ENCODE measurements at regions not wholly inside any gene's neighbourhood (a gene's known extent, or its start where the extent isn't known, plus 50 kb on each side); places are given as distances from the start of the nearest gene placed in this dataset.

DNA sequence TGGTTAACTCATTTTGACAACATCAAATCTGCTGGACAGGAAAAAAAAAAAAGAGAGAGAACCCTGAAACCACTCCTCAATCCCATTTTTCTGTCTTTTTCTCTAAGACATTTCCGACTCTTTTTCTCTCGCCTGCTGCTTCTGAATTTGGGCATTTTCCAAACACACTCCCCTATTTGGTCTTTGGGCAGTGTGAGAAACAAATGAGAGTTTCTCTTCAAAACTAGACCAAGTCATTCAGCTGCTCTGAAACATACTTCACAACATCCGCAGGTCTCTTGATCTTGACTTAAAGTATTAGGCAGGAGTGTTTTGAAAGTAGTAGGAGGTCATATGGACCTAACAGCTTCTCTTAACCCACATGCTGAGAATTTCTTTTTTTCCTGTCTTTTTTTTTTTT, 364.8 kb upstream of the ESRRG start:
- TF ChIP-seq, protein P1, sequence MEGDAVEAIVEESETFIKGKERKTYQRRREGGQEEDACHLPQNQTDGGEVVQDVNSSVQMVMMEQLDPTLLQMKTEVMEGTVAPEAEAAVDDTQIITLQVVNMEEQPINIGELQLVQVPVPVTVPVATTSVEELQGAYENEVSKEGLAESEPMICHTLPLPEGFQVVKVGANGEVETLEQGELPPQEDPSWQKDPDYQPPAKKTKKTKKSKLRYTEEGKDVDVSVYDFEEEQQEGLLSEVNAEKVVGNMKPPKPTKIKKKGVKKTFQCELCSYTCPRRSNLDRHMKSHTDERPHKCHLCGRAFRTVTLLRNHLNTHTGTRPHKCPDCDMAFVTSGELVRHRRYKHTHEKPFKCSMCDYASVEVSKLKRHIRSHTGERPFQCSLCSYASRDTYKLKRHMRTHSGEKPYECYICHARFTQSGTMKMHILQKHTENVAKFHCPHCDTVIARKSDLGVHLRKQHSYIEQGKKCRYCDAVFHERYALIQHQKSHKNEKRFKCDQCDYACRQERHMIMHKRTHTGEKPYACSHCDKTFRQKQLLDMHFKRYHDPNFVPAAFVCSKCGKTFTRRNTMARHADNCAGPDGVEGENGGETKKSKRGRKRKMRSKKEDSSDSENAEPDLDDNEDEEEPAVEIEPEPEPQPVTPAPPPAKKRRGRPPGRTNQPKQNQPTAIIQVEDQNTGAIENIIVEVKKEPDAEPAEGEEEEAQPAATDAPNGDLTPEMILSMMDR (IDR thresholded peaks at IDR 0.05), result no peak
- intact Hi-C loops (cut with DNase I; ENCODE audit: low total_unique reads), result no loop called here
- H3K4me1 ChIP-seq, result peaks cover 0 to 19% (median 6%) of the 10 kb centered on the region in 4 donors
- no peaks in the 10 kb centered on the region for H3K36me3 ChIP-seq
- H3K9me3 ChIP-seq, result no peaks in the 10 kb centered on the region
- no peak for DNase-seq
- H3K27me3 ChIP-seq, result peaks cover 0 to 17% of the 10 kb centered on the region in 2 donors
- no peak overlapping the region for H3K4me3 ChIP-seq
- no peak overlapping the region for H3K27ac ChIP-seq

GRCh38 chr1:217079584-217079983, 356.4 kb upstream of the ESRRG start:
- H3K27ac ChIP-seq, result no peak overlapping the region
- H3K4me1 ChIP-seq, result no peaks in the 10 kb centered on the region
- DNase-seq, result no peak
- no peaks in the 10 kb centered on the region for H3K9me3 ChIP-seq
- no peak overlapping the region for H3K4me3 ChIP-seq
- H3K27me3 ChIP-seq, result no peaks in the 10 kb centered on the region
- intact Hi-C loops (cut with DNase I; ENCODE audit: low total_unique reads), result no loop called here
- TF ChIP-seq, protein P1 (IDR thresholded peaks at IDR 0.05), result no peak
- no peaks in the 10 kb centered on the region for H3K36me3 ChIP-seq

DNA sequence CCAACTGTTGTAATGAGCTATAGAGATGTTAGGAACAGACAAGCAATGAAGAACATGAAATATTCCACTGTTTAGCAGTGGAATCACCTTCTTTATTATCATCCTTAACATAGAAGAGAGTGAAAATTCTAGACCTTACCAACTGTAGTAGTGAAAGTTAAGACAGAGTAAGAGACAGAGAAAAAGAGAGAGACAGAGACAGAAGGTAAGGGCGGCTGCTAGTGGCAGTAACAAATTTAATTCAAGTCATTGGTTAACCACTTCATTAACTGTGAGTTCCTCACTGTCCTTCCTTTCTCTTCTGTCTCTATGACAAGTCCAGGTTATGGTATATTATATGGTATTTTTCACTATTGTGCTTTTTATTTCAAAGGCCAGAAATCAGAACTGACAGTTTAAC, 355.7 kb upstream of the ESRRG start:
- no peak overlapping the region for H3K27ac ChIP-seq
- H3K27me3 ChIP-seq, result no peaks in the 10 kb centered on the region
- TF ChIP-seq, protein P1 (IDR thresholded peaks at IDR 0.05), result no peak
- intact Hi-C loops (cut with DNase I; ENCODE audit: low total_unique reads), result no loop called here
- no peak for DNase-seq
- no peaks in the 10 kb centered on the region for H3K36me3 ChIP-seq
- no peaks in the 10 kb centered on the region for H3K4me1 ChIP-seq
- no peaks in the 10 kb centered on the region for H3K9me3 ChIP-seq
- no peak overlapping the region for H3K4me3 ChIP-seq

DNA sequence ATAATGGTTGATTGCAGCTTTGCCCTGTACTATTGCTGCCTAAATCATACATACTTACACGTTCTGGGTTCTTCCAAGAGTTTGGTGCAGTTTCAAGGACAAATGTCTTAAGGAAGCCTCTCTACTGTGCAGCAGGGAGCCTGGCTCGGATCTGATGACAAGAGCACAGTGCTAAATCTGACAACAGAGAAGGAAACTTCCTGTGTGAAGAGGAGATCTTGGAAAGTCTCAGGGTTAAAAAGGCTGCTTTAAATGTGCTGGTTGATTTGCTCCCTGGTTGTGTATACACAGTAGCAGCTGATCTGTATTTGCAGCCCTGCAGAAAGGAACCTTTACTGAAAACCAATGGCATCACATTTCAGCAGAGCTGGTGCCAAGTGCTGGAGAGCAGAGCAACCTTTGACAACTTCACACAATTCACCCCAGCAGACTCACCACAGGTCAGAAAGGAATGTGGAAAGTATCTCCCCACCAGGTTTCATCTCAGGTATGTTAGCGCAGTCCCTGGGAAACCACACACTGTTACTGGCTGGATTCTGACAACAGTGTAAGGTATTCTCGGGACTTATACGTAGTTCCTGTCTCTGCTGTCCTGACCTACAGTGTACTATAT, 355.0 kb upstream of the ESRRG start:
- no peaks in the 10 kb centered on the region for H3K36me3 ChIP-seq
- H3K9me3 ChIP-seq, result no peaks in the 10 kb centered on the region
- no peak overlapping the region for H3K4me3 ChIP-seq
- TF ChIP-seq, protein P1 (IDR thresholded peaks at IDR 0.05), result no peak
- H3K27me3 ChIP-seq, result no peaks in the 10 kb centered on the region
- H3K4me1 ChIP-seq, result no peaks in the 10 kb centered on the region
- intact Hi-C loops (cut with DNase I; ENCODE audit: low total_unique reads), result no loop called here
- no peak for DNase-seq
- H3K27ac ChIP-seq, result no peak overlapping the region

DNA sequence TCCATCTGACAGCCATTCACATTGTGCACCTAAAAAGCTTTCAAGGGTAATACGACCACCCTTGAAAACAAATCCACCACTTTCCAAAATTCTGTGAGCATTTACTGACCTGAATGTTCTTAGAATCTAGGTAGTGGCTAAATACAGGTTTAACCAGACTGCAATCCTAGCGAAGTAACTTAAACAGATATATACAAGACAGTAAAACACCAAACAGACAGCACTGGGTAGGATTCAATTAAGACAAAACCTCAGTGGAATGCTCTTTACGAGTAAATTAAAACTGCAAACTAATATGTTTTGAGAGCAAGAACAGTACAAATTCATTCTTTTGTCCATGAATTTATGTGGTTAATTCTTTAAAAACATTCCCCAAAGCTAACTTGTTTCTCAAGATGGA, 354.2 kb upstream of the ESRRG start:
- TF ChIP-seq, protein P1 (IDR thresholded peaks at IDR 0.05), result no peak
- H3K4me3 ChIP-seq, result no peak overlapping the region
- H3K27ac ChIP-seq, result no peak overlapping the region
- no peaks in the 10 kb centered on the region for H3K36me3 ChIP-seq
- H3K9me3 ChIP-seq, result no peaks in the 10 kb centered on the region
- H3K27me3 ChIP-seq, result no peaks in the 10 kb centered on the region
- no peak for DNase-seq
- no peaks in the 10 kb centered on the region for H3K4me1 ChIP-seq
- intact Hi-C loops (cut with DNase I; ENCODE audit: low total_unique reads), result no loop called here

- Histone ChIP-seq H3K27me3 (no peaks in the 10 kb centered on the region), H3K36me3 (no peaks in the 10 kb centered on the region), H3K4me3 (no peak overlapping the region), H3K4me1 (no peaks in the 10 kb centered on the region), H3K9me3 (no peaks in the 10 kb centered on the region), H3K27ac (no peak overlapping the region)
- intact Hi-C loops (cut with DNase I; ENCODE audit: low total_unique reads), result no loop called here
- DNase-seq, result no peak
- TF ChIP-seq, protein P1 (IDR thresholded peaks at IDR 0.05), result no peak
These were observed 353.7 kb upstream of the ESRRG start for GRCh38 chr1:217076902-217077301.
